GM10266 (cell line): ENCODE measurements at regions not wholly inside any gene's neighbourhood (a gene's known extent, or its start where the extent isn't known, plus 50 kb on each side); places are given as distances from the start of the nearest gene placed in this dataset.
"Not testable (repeated sequence)": the region's sequence is repeated elsewhere in the genome, so short reads cannot be mapped to it uniquely, and the experiment has no call there.

Source experiments
- DNase-seq: peaks from one replicate; pipeline ENCODE4 v3.0.0; 2012; ENCODE audit errors: extremely low spot score
- TF ChIP-seq, protein P1 (sequence below): IDR thresholded peaks from 2 replicates; pipeline ENCODE4 v1.5.1; 2012; ENCODE audit warnings: mild to moderate bottlenecking, low read depth; ENCODE audit not compliant: control insufficient read depth, insufficient read depth; ENCODE audit errors: missing control alignments

DNA sequence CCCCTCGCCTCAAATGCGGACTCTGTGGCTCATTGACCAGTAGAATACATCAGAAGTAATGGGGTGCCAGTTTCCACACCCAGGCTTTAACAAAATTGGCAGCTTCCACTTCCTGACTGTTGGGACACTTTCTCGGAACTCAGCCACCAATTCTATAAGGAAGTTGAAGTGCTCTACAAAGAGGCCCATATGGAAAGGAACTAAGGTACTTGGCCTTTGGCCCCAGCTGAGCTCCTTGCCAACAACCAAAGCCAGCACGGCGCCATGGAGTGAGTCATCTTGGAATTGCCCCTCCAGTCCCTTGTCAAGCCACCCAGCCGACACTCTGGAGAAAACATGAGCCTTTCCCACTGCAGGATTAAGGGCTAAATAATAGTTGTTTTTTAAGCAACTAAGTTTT lies 262.2 kb upstream of the INTU start:
- no peak for DNase-seq
- TF ChIP-seq, protein P1, sequence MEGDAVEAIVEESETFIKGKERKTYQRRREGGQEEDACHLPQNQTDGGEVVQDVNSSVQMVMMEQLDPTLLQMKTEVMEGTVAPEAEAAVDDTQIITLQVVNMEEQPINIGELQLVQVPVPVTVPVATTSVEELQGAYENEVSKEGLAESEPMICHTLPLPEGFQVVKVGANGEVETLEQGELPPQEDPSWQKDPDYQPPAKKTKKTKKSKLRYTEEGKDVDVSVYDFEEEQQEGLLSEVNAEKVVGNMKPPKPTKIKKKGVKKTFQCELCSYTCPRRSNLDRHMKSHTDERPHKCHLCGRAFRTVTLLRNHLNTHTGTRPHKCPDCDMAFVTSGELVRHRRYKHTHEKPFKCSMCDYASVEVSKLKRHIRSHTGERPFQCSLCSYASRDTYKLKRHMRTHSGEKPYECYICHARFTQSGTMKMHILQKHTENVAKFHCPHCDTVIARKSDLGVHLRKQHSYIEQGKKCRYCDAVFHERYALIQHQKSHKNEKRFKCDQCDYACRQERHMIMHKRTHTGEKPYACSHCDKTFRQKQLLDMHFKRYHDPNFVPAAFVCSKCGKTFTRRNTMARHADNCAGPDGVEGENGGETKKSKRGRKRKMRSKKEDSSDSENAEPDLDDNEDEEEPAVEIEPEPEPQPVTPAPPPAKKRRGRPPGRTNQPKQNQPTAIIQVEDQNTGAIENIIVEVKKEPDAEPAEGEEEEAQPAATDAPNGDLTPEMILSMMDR, result no peak

DNA sequence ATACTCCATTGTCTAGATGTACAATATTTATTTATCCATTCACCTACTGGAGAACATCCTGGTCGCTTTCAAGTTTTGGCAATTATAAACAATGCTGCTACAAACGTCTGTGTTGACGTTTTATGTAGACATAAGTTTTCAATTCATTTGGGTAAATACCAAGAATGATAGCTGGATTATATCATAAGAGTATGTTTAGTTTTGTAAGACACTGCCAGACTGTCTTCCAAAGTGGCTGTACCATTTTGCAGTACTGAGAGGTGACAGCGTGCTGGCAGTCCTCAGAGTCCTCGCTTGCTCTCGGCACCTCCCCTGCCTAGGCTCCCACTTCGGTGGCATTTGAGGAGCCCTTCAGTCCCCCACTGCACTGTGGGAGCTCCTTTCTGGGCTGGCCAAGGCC lies 253.3 kb upstream of the INTU start:
- no peak for DNase-seq
- TF ChIP-seq, protein P1, result no peak

DNA sequence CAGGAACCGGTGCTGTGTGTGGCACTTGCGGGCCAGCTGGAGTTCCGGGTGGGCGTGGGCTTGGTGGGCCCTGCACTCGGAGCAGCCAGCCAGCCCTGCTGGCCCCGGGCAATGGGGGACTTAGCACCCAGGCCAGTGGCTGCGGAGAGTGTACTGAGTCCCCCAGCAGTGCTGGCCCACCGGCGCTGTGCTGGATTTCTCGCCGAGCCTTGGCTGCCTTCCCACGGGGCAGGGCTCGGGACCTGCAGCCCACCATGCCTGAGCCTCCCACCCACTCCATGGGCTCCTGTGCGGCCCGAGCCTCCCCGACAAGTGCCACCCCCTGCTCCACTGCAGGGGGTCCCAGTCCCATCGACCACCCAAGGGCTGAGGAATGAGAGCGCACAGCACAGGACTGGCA lies 252.8 kb upstream of the INTU start:
- DNase-seq, result not testable (repeated sequence)

DNA sequence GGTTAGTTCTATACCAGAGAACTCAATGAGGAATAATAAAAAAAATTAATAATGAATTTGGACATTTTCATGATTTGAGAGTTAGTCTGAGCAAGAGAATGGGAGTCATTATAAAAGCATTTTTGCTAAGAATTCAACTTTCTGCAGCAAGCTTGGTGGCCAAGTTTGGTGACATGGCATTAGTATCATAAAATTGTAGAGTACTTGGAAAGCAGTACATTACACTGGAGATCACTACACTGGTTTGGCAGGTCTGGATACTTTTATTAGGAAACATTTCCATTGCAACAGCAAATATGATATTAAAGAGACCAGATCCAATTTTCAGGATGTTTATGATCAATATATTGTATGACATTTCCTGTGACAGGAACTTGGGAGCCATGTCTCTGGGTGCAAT lies 249.1 kb upstream of the INTU start:
- TF ChIP-seq, protein P1, result no peak

DNA sequence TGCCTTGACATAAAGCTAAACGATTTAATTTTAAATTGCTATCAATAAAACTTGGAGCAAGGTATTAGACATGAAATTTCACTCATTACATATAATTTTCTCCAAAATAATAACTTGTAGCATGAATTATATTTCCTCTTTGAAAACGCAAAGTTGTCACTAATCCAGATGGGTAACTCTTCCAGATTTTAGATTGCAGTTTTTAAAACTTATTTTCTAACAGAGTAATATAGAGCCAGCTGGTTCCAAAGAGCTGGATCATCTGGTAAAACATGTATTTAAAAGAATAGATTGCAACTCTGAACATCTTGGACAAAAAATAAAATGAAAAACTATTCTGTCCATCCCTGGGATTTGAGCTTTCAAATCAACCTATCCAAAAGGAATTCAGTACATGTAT lies 238.2 kb upstream of the INTU start:
- TF ChIP-seq, protein P1, result no peak
- DNase-seq, result no peak

More for the DNA sequence above, 249.1 kb upstream of the INTU start:
- no peak for DNase-seq

DNA sequence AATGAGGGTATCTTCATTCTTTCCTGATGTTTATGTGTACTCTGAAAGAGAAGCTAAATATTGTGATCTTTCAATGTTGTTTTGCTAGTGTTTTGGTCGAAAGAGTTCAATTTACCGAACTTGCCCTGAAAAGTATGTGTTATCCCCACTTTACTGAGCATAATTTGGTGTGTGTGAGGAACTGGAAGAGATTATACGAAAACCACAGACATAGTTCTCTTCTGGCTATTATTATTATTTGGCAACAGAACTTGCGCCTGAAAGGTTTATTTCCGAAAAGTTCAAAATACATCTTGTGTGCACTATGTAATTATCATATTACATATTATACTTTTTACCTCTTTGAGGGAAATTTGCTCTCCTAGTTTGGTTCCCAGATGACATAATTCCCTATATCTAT lies 232.5 kb upstream of the INTU start:
- TF ChIP-seq, protein P1, result no peak
- no peak for DNase-seq

DNA sequence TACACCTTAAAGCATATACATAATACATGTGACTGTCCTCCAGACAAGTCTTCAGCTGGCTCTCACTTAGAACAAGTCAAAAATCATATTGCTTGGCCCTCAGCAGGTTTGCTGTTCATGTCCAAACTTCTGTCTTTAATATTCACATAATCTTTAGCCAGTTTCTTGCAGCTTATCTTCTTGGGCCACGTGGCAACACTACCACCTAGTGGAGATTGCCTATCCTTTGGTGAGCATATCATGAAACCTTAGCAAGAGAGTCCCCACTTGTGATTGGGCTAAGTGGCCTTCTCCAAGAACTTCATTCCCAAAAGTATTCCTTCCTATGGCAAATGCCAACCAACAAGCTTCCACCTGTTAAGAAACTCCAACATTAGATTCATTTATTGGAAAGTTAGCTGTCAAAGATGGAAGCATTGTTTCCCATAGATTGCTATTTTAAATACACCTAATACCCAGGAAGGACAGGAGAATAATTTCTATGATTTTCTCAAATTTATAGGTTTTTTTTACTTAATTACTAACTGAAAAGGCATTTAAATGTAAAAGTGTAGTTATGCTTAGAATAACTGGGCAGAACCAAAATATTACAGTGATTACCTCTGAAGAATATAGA lies 231.9 kb upstream of the INTU start:
- TF ChIP-seq, protein P1, result peak; percentile 68
- peak; percentile 10 for DNase-seq

DNA sequence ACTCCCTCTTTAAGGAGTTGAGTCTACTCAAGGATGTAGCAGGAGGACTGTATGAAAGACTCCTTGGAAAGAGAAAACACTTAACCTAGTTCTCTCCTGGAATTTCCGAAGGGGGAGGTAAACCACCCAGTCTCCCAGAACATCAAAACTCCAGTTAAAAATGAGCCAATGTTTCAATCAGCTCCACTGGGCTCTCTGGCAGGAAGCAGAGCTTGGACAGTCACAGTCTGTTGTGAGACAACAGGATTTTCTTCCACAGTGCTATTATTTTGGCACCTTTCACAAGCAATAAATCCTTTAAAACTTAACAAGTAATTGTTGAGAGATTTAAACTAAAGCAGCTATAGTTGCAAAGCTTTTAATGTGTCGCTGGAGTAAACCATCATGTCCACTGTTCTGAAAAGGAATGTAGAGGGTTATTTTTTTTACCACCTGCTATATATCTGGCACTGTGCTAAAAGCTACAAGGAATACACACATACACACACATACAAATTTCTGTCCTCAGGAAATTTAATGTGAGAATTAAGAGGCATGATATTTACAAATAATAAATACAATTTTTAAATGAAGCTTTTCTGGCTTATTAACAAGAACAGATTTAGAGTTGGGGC lies 229.2 kb upstream of the INTU start:
- no peak for DNase-seq

More for the DNA sequence above, 229.2 kb upstream of the INTU start:
- TF ChIP-seq, protein P1, result no peak
